Endothelial cell of umbilical vein (primary cell): ENCODE measurements at regions not wholly inside any gene's neighbourhood (a gene's known extent, or its start where the extent isn't known, plus 50 kb on each side); places are given as distances from the start of the nearest gene placed in this dataset.

Source experiments
- BruUV-seq: library from RNA; stranded (reverse); fragments of 400-500 nt; replicated peaks from 2 replicates; lab custom pipeline; 2021; lab: Mats Ljungman, UMichigan
- CTCF ChIA-PET: fragments of 300-600, 350-600 bp; sonication (Branson Sonifier 250); formaldehyde crosslinking; loops from one replicate; lab custom pipeline; 2021; ENCODE audit warnings: antibody characterized with exemption, inconsistent platforms; lab: Charles Lee
- POLR2A ChIA-PET: fragments of 300-600, 350-600 bp; sonication (Branson Sonifier 250); formaldehyde crosslinking; loops from one replicate; lab custom pipeline; 2021; ENCODE audit warnings: antibody characterized with exemption, inconsistent platforms; lab: Charles Lee
- DNase-seq: peaks from one replicate; pipeline ENCODE4 v3.0.0-alpha.2; 2011; ENCODE audit warnings: low read depth, low spot score
- FAIRE-seq: peaks from 2 replicates; lab custom pipeline; 2011; peaks lifted over from hg19 to GRCh38; lab: Jason Lieb, UNC
- H2AFZ ChIP-seq: 2 replicates; pipeline ENCODE4 v1.6.0; 2012; ENCODE audit warnings: low read depth, low read length, control low read depth, inconsistent platforms
- H3K27ac ChIP-seq: 2 replicates; pipeline ENCODE4 v1.5.1; 2011; ENCODE audit warnings: low read depth, mild to moderate bottlenecking, control low read depth, low read length, moderate library complexity; ENCODE audit not compliant: insufficient read depth
- H3K27me3 ChIP-seq, 2 experiments: 2 replicates each; pipeline versions ENCODE4 v1.6.0 to v1.6.1; 2011; ENCODE audit warnings: low read length in 2 of 2, mixed read lengths in 1 of 2; ENCODE audit not compliant: control insufficient read depth in 2 of 2, insufficient read depth in 2 of 2
- H3K36me3 ChIP-seq, 2 experiments: 2 replicates in 1 of 2; 3 replicates in 1 of 2; pipeline ENCODE4 v1.5.1; 2011; ENCODE audit warnings: low read length in 2 of 2, mild to moderate bottlenecking in 1 of 2, moderate library complexity in 1 of 2; ENCODE audit not compliant: control insufficient read depth in 2 of 2, insufficient read depth in 2 of 2; ENCODE audit errors: extremely low read depth in 1 of 2
- H3K4me1 ChIP-seq: 3 replicates; pipeline ENCODE4 v1.5.1; 2011; ENCODE audit warnings: mild to moderate bottlenecking, low read length; ENCODE audit not compliant: control insufficient read depth, insufficient read depth; ENCODE audit errors: extremely low read depth
- H3K4me2 ChIP-seq: 2 replicates; pipeline ENCODE4 v1.6.1; 2011; ENCODE audit warnings: low read length, control low read depth, mixed read lengths; ENCODE audit not compliant: insufficient read depth
- H3K4me3 ChIP-seq, 3 experiments: fragments of 200-600 bp in 1 of 3; sonication (generic), shearing (Covaris generic) in 1 of 3; replicated peaks in 1 of 3; 2 replicates each; pipeline ENCODE4 v1.5.1; 2011 to 2016; ENCODE audit warnings: control low read depth in 3 of 3, low read length in 3 of 3, mild to moderate bottlenecking in 2 of 3, inconsistent platforms in 1 of 3, low read depth in 1 of 3, moderate library complexity in 1 of 3; ENCODE audit not compliant: insufficient read depth in 1 of 3
- H3K79me2 ChIP-seq: 2 replicates; pipeline ENCODE4 v1.6.0; 2012; ENCODE audit warnings: low read length, inconsistent platforms; ENCODE audit not compliant: control insufficient read depth, insufficient read depth
- H3K9ac ChIP-seq: replicated peaks from 2 replicates; pipeline ENCODE3; 2011; ENCODE audit warnings: low read length, control low read depth; ENCODE audit not compliant: insufficient read depth; ENCODE audit errors: extremely low read depth
- H3K9me1 ChIP-seq: replicated peaks from 3 replicates; pipeline ENCODE4 v1.6.0; 2011; ENCODE audit warnings: mild to moderate bottlenecking, low read length; ENCODE audit not compliant: control insufficient read depth, insufficient read depth; ENCODE audit errors: extremely low read depth
- H3K9me3 ChIP-seq: replicated peaks from 2 replicates; pipeline ENCODE4 v1.5.1; 2012; ENCODE audit warnings: low read length, inconsistent platforms; ENCODE audit not compliant: control insufficient read depth, insufficient read depth
- H4K20me1 ChIP-seq: replicated peaks from 2 replicates; pipeline ENCODE3; 2011; ENCODE audit warnings: mild to moderate bottlenecking, low read length; ENCODE audit not compliant: control insufficient read depth, insufficient read depth; ENCODE audit errors: extremely low read depth
- EZH2 ChIP-seq: IDR thresholded peaks from 2 replicates; pipeline ENCODE4 v1.6.1; 2012; ENCODE audit warnings: borderline replicate concordance, low read depth, mild to moderate bottlenecking, moderate library complexity, low read length, inconsistent platforms; ENCODE audit not compliant: severe bottlenecking
- FOS ChIP-seq: IDR thresholded peaks from 2 replicates; pipeline ENCODE4 v1.6.1; 2011; ENCODE audit warnings: mild to moderate bottlenecking, low read length, moderate library complexity, borderline replicate concordance; ENCODE audit not compliant: insufficient read depth
- JUN ChIP-seq: IDR thresholded peaks from 2 replicates; pipeline ENCODE4 v1.6.1; 2011; ENCODE audit warnings: borderline replicate concordance, low read depth; ENCODE audit not compliant: insufficient read length, insufficient read depth
- MYC ChIP-seq: IDR thresholded peaks from one replicate; pipeline ENCODE4 v1.6.1; 2011; ENCODE audit warnings: mild to moderate bottlenecking, low read depth, low read length
- POLR2AphosphoS5 ChIP-seq: IDR thresholded peaks from 2 replicates; pipeline ENCODE4 v1.6.1; 2012; ENCODE audit warnings: low read depth, mild to moderate bottlenecking, control low read depth, low read length, moderate library complexity; ENCODE audit not compliant: insufficient read depth
- dilution Hi-C: fragments of 300-500 bp; cut with MboI; formaldehyde crosslinking; loops from one replicate; pipeline ENCODE4 v1.15.0; 2019; ENCODE audit warnings: low sequenced_read_pairs; ENCODE audit not compliant: extremely low pct_ligation_motif_present
- intact Hi-C: fragments of 100-400 bp; cut with micrococcal nuclease; formaldehyde crosslinking; loops from one replicate; pipeline ENCODE4 v1.10.0; 2022
- TF ChIP-seq, protein P1 (sequence below), 2 donors: IDR thresholded peaks; 1 replicate in 1 of 2; 2 replicates in 1 of 2; pipeline ENCODE4 v1.5.1; 2011; ENCODE audit warnings: low read length in 2 of 2, mild to moderate bottlenecking in 2 of 2, moderate library complexity in 2 of 2, control low read depth in 1 of 2, inconsistent platforms in 1 of 2, low read depth in 1 of 2; ENCODE audit not compliant: insufficient read depth in 1 of 2; ENCODE audit errors: extremely low read depth in 1 of 2
- TF ChIP-seq, protein P2 (sequence below): IDR thresholded peaks from 2 replicates; pipeline ENCODE4 v1.6.1; 2011; ENCODE audit not compliant: insufficient read depth, insufficient read length

DNA sequence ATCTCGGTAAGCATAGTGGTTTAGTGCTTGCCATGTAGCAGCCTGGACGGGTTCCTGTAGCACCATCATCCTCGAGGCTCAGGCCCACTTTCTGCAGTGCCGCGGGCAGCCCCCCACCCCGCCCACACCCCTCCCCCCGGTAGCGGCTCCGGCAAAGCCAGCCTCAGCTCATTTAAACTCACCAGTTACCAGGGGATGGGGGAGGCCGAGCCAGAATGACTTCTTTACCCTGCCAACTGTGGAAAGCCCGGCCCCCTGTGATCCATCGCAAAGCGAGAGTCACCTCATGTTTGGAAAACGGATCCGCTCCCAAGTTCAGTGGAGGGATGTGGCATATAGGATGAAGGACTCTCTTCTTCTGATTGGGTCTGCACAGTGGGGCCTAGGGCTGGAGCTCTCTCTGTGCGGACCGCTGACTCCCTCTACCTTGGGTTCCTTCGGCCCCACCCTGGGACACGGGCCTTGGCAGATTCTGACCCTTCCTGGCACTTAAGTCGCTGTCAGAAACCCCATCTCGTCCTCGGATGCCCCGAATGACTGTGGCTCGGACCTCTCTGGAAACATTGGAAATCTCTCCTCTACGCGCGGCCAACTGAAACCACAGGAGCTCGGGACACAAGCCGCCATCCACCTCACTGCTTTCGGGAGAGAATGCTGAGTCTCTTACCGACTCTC lies 337.8 kb upstream of the DEFB115 start:
- ChIA-PET CTCF (no interaction called here), POLR2A (no interaction called here)
- no peaks in the 10 kb centered on the region for H3K36me3 ChIP-seq
- intact Hi-C loops, result no loop called here
- H3K79me2 ChIP-seq, result no peaks in the 10 kb centered on the region
- no peak for FAIRE-seq
- H2AFZ ChIP-seq, result no peak overlapping the region
- H3K9me1 ChIP-seq, result no peaks in the 10 kb centered on the region
- no peak overlapping the region for H3K27ac ChIP-seq
- dilution Hi-C loops, result no loop called here
- no peak for DNase-seq
- H3K9ac ChIP-seq, result no peak overlapping the region
- peaks cover 2% of the 10 kb centered on the region for H3K9me3 ChIP-seq
- TF ChIP-seq POLR2AphosphoS5 (no peak), JUN (no peak), MYC (no peak), EZH2 (no peak), FOS (no peak)
- TF ChIP-seq, protein P1, sequence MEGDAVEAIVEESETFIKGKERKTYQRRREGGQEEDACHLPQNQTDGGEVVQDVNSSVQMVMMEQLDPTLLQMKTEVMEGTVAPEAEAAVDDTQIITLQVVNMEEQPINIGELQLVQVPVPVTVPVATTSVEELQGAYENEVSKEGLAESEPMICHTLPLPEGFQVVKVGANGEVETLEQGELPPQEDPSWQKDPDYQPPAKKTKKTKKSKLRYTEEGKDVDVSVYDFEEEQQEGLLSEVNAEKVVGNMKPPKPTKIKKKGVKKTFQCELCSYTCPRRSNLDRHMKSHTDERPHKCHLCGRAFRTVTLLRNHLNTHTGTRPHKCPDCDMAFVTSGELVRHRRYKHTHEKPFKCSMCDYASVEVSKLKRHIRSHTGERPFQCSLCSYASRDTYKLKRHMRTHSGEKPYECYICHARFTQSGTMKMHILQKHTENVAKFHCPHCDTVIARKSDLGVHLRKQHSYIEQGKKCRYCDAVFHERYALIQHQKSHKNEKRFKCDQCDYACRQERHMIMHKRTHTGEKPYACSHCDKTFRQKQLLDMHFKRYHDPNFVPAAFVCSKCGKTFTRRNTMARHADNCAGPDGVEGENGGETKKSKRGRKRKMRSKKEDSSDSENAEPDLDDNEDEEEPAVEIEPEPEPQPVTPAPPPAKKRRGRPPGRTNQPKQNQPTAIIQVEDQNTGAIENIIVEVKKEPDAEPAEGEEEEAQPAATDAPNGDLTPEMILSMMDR (IDR thresholded peaks at IDR 0.05; ENCODE audit: extremely low read depth in 1 of 2, insufficient read depth in 1 of 2, low read depth in 1 of 2, low read length in 2 of 2), result no peak
- TF ChIP-seq, protein P2, sequence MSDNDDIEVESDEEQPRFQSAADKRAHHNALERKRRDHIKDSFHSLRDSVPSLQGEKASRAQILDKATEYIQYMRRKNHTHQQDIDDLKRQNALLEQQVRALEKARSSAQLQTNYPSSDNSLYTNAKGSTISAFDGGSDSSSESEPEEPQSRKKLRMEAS, result no peak
- no peak overlapping the region for H3K4me2 ChIP-seq
- no TSS peak for BruUV-seq
- H4K20me1 ChIP-seq, result no peaks in the 10 kb centered on the region
- H3K4me1 ChIP-seq, result no peaks in the 10 kb centered on the region
- H3K27me3 ChIP-seq, result no peaks in the 10 kb centered on the region
- H3K4me3 ChIP-seq, result no peak overlapping the region
